ENCODE measurements at regions not wholly inside any gene's neighbourhood (a gene's known extent, or its start where the extent isn't known, plus 50 kb on each side); places are given as distances from the start of the nearest gene placed in this dataset.
"Not testable (repeated sequence)": the region's sequence is repeated elsewhere in the genome, so short reads cannot be mapped to it uniquely, and the experiment has no call there.

DNA sequence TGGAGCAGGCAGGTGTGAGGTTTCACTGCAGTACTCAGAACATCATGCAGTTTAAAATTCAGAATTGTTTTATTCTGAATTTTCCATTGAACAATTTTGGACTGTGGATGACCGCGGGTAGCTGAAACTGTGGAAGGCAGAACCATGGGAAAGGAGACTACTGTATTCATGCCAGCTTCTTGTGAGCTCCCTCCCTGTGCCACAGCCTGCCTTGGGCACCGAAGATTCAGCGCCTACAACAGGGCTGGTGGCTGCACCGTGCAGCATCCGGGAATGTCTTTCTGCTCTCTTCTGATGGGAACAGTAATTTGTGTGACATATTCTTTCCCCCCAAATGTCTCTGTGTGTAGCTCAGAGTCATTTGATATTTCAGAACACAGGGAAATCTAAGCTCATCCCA, 118.5 kb upstream of the NKX1-1 start:
- Histone ChIP-seq H3K9me3 (replicated peaks; ENCODE audit: control insufficient read depth, low read depth, low read length) (peaks cover 2% of the 10 kb centered on the region), H3K4me3 (ENCODE audit: low read length) (no peak overlapping the region), H3K36me3 (ENCODE audit: control insufficient read depth, insufficient read depth, low read length) (no peaks in the 10 kb centered on the region), H3K27ac (ENCODE audit: low read length) (no peak overlapping the region), H3K4me1 (ENCODE audit: control insufficient read depth, insufficient read depth, low read length) (no peaks in the 10 kb centered on the region), H3K27me3 (ENCODE audit: control insufficient read depth, insufficient read depth, low read length) (peaks cover 59% of the 10 kb centered on the region)
- no peak for DNase-seq
- 84% methylated on average over 6 of the region's 6 CpGs for WGBS (ENCODE audit: insufficient coverage)

DNA sequence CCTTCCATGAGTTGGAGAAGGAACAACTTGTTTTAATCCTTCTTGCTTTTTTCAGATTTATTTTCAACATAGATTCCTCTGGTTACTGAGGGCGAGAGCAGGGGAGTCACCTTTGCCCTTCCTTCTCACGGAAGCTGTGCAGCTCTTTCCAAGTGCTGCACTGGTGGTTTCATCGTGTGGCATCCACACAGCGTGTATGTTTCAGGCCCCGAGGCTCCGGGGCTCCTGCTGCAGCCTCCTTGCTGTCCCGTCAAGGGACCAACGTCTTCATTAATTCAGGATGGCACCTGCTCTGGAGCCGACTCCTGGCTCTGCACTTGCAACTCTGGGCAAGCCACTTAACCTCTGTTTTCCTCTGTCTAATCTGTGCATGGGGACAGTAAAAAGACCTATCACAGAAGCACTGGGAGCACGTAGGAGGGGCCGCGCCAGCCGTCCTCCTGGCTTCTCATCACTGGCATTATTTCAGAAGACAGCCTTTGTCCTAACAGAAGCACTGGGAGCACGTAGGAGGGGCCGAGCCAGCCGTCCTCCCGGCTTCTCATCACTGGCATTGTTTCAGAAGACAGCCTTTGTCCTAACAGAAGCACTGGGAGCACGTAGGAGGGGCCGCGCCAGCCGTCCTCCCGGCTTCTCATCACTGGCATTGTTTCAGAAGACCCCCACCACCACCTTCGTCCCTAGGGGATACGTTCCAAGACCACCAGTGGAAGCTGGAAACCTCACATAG, 117.8 kb upstream of the NKX1-1 start:
- H3K27me3 ChIP-seq (ENCODE audit: control insufficient read depth, insufficient read depth, low read length): peaks cover 58% of the 10 kb centered on the region
- no peaks in the 10 kb centered on the region for H3K4me1 ChIP-seq (ENCODE audit: control insufficient read depth, insufficient read depth, low read length)
- DNase-seq: no peak
- H3K36me3 ChIP-seq (ENCODE audit: control insufficient read depth, insufficient read depth, low read length): no peaks in the 10 kb centered on the region
- 76% methylated on average over 18 of the region's 24 CpGs for WGBS (ENCODE audit: insufficient coverage)
- H3K4me3 ChIP-seq (ENCODE audit: low read length): no peak overlapping the region
- no peak overlapping the region for H3K27ac ChIP-seq (ENCODE audit: low read length)
- peaks cover 2% of the 10 kb centered on the region for H3K9me3 ChIP-seq (replicated peaks; ENCODE audit: control insufficient read depth, low read depth, low read length)

DNA sequence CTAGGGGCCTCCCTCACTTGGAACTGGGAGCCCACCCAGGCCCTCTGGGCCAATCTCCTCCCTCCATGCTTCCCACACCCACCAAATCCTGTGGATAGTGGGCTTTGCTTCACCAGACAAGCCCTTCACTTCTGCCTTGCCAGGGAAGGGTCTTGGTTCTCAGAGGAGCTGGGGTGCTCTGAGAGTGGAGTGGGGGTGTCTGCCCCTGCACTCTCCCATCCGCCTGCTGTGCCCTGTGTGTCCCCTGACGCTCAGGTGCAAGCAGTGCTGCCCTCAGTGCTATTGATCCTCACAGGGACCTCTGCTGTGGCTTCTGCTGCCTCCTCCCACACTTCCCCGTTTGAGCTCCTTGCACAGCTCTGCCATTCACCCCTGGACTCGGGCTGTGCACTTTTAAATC, 117.3 kb upstream of the NKX1-1 start:
- 55% methylated on average over 2 of the region's 4 CpGs for WGBS (ENCODE audit: insufficient coverage)
- H3K27ac ChIP-seq (ENCODE audit: low read length): no peak overlapping the region
- H3K4me3 ChIP-seq (ENCODE audit: low read length): no peak overlapping the region
- no peaks in the 10 kb centered on the region for H3K36me3 ChIP-seq (ENCODE audit: control insufficient read depth, insufficient read depth, low read length)
- H3K27me3 ChIP-seq (ENCODE audit: control insufficient read depth, insufficient read depth, low read length): peaks cover 56% of the 10 kb centered on the region
- no peaks in the 10 kb centered on the region for H3K4me1 ChIP-seq (ENCODE audit: control insufficient read depth, insufficient read depth, low read length)
- peaks cover 2% of the 10 kb centered on the region for H3K9me3 ChIP-seq (replicated peaks; ENCODE audit: control insufficient read depth, low read depth, low read length)
- no peak for DNase-seq

DNA sequence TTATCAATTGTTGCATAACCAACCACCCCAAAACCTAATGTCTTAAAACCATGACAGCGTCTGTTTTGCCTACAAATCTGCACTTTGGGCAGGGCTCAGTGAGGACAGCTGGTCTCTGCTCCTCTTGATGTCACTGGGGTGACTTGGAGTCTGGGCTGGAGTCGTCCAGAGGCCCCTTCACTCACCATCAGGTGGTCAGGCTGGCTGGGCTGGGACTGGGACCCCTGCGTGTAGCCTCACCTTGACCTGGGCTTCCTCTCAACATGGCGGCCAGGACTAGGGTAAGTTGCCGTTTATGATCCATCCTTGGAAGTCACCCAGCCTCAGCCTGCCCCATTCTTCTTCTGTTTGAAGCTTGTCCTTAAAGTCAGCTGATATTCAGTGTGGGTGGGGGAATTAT, 116.8 kb upstream of the NKX1-1 start:
- DNase-seq: no peak
- H3K27me3 ChIP-seq (ENCODE audit: control insufficient read depth, insufficient read depth, low read length): peaks cover 53% of the 10 kb centered on the region
- no peak overlapping the region for H3K4me3 ChIP-seq (ENCODE audit: low read length)
- no peaks in the 10 kb centered on the region for H3K4me1 ChIP-seq (ENCODE audit: control insufficient read depth, insufficient read depth, low read length)
- 82% methylated on average over 4 of the region's 5 CpGs for WGBS (ENCODE audit: insufficient coverage)
- H3K9me3 ChIP-seq (replicated peaks; ENCODE audit: control insufficient read depth, low read depth, low read length): peaks cover 2% of the 10 kb centered on the region
- H3K36me3 ChIP-seq (ENCODE audit: control insufficient read depth, insufficient read depth, low read length): no peaks in the 10 kb centered on the region
- H3K27ac ChIP-seq (ENCODE audit: low read length): no peak overlapping the region

DNA sequence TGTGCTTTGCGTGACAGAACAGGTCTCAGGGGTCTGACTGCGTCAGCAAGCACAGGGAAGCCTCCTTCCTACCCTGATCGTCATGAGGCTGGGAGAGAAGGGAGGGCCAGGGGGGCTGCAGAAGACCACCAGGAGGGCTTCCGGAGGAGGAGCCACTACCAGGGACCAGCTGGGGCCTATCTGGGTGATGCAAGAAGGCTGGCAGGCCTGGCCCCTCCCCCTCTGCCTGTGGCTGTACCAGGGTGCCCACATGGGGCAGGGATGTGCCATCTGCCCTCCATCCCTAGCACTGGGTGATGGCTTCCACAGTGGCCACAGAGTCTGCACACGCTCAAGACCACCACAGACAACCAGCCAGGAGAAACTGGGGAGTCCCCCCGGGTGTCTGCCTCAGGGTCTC, 116.4 kb upstream of the NKX1-1 start:
- peaks cover 2% of the 10 kb centered on the region for H3K9me3 ChIP-seq (replicated peaks; ENCODE audit: control insufficient read depth, low read depth, low read length)
- no peaks in the 10 kb centered on the region for H3K4me1 ChIP-seq (ENCODE audit: control insufficient read depth, insufficient read depth, low read length)
- H3K36me3 ChIP-seq (ENCODE audit: control insufficient read depth, insufficient read depth, low read length): no peaks in the 10 kb centered on the region
- no peak overlapping the region for H3K27ac ChIP-seq (ENCODE audit: low read length)
- WGBS (ENCODE audit: insufficient coverage): 76% methylated on average over 5 of the region's 6 CpGs
- no peak for DNase-seq
- peaks cover 53% of the 10 kb centered on the region for H3K27me3 ChIP-seq (ENCODE audit: control insufficient read depth, insufficient read depth, low read length)
- H3K4me3 ChIP-seq (ENCODE audit: low read length): no peak overlapping the region

DNA sequence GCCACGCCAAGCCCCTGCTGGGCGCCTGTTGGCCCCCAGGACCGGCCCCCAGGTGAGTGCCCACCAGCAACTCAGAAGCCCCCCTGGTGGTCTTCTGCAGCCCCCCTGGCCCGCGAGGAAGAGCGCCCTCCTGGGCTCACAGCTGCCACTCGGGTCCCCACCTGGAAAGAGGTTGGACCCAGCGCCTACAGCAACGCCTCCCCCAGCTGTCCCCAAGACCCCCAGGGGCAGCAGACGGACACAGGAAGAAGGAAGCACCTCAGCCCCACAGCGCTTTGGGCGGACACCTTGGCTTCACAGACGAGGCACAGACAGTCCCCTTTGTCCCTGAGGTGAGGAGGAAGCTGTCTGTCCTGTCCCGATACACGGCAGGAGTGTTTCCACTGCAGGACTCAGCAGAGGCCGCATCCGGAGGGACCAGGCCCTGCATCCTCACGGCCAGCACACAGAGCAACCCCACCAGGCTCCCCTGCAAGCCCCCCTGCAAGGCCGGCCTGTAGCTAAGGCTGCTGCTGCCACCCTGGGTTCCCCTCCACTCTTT, 115.6 kb upstream of the NKX1-1 start:
- peaks cover 57% of the 10 kb centered on the region for H3K27me3 ChIP-seq (ENCODE audit: control insufficient read depth, insufficient read depth, low read length)
- WGBS (ENCODE audit: insufficient coverage): 59% methylated on average over 16 of the region's 19 CpGs
- no peak overlapping the region for H3K4me3 ChIP-seq (ENCODE audit: low read length)
- peaks cover 2% of the 10 kb centered on the region for H3K9me3 ChIP-seq (replicated peaks; ENCODE audit: control insufficient read depth, low read depth, low read length)
- H3K36me3 ChIP-seq (ENCODE audit: control insufficient read depth, insufficient read depth, low read length): no peaks in the 10 kb centered on the region
- DNase-seq: no peak
- H3K4me1 ChIP-seq (ENCODE audit: control insufficient read depth, insufficient read depth, low read length): no peaks in the 10 kb centered on the region
- H3K27ac ChIP-seq (ENCODE audit: low read length): no peak overlapping the region

DNA sequence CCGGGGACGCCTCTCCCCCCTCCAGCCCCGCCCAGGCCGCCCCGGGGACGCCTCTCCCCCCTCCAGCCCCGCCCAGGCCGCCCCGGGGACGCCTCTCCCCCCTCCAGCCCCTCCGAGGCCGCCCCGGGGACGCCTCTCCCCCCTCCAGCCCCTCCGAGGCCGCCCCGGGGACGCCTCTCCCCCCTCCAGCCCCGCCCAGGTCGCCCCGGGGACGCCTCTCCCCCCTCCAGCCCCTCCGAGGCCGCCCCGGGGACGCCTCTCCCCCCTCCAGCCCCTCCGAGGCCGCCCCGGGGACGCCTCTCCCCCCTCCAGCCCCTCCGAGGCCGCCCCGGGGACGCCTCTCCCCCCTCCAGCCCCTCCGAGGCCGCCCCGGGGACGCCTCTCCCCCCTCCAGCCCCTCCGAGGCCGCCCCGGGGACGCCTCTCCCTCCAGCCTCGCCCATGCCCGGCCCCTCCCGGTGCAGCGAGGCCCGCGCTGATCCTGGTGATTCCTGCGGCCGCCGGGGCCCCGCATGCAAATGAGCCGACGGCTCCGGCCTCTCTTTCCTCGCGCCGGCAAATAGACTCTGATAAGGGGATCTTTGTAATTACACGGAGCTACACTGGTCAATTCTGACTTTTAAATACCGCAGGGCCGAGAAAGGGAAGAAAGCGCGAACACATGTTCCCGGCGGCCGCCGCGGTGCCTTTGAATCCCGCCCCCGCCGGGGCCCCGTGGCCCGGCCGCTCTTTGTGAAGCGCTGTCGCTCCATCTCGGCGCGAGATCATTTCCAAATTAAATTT, 114.7 kb upstream of the NKX1-1 start:
- H3K4me1 ChIP-seq (ENCODE audit: control insufficient read depth, insufficient read depth, low read length); H3K36me3 ChIP-seq (ENCODE audit: control insufficient read depth, insufficient read depth, low read length); H3K9me3 ChIP-seq (replicated peaks; ENCODE audit: control insufficient read depth, low read depth, low read length); H3K27ac ChIP-seq (ENCODE audit: low read length): not testable (repeated sequence)
- peaks cover 65% of the 10 kb centered on the region for H3K27me3 ChIP-seq (ENCODE audit: control insufficient read depth, insufficient read depth, low read length)
- DNase-seq: peak; percentile 16
- WGBS (ENCODE audit: insufficient coverage): 0% methylated on average over 37 of the region's 79 CpGs
- H3K4me3 ChIP-seq (ENCODE audit: low read length): peak overlapping the region; percentile 20

DNA sequence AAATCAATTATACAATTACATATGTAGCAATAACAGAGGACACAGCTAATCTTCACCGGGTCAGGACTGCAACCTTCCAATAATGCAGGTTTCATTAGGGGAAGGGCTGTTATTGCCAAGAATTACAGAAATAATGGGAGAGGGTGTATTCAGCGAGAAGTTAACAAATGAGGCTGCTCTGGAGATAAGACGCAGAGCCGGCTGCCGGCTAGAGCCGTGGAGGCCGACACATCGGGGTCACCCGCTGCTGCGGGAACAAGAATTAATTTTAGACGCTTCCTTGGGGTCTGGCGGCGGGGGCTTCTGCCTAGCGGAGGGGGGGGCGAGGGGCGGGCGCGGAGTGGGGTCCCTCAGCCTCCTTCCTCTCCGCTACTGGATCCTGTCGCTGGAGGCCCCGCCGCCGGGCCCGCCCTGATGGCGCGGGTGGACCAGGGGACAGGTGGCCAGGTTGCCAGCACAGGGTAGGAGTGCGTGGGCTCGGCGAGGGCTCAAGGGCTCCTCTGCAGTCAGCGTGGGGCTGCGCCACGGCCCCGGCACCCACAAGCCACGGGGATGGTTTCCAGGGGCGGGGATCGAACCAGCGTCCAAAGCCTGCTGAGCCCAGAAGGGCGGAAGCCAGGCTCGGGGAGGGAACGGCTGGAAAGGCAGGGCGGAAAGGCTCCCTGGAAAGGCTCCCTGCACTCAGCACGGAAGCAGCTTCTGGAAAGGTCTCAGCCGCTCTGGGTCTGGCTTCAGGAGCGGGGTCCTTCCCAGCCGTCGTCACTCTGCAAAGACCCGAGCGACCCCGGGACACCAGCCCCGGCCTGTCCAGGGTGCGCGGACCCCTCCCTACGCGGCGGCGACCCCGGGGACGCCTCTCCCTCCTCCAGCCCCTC, 113.8 kb upstream of the NKX1-1 start:
- Histone ChIP-seq H3K4me3 (ENCODE audit: low read length) (no peak overlapping the region), H3K36me3 (ENCODE audit: control insufficient read depth, insufficient read depth, low read length) (no peaks in the 10 kb centered on the region), H3K9me3 (replicated peaks; ENCODE audit: control insufficient read depth, low read depth, low read length) (no peaks in the 10 kb centered on the region), H3K27ac (ENCODE audit: low read length) (no peak overlapping the region), H3K4me1 (ENCODE audit: control insufficient read depth, insufficient read depth, low read length) (no peaks in the 10 kb centered on the region), H3K27me3 (ENCODE audit: control insufficient read depth, insufficient read depth, low read length) (peaks cover 69% of the 10 kb centered on the region)
- DNase-seq: no peak
- WGBS (ENCODE audit: insufficient coverage): 53% methylated on average over 55 of the region's 58 CpGs

DNA sequence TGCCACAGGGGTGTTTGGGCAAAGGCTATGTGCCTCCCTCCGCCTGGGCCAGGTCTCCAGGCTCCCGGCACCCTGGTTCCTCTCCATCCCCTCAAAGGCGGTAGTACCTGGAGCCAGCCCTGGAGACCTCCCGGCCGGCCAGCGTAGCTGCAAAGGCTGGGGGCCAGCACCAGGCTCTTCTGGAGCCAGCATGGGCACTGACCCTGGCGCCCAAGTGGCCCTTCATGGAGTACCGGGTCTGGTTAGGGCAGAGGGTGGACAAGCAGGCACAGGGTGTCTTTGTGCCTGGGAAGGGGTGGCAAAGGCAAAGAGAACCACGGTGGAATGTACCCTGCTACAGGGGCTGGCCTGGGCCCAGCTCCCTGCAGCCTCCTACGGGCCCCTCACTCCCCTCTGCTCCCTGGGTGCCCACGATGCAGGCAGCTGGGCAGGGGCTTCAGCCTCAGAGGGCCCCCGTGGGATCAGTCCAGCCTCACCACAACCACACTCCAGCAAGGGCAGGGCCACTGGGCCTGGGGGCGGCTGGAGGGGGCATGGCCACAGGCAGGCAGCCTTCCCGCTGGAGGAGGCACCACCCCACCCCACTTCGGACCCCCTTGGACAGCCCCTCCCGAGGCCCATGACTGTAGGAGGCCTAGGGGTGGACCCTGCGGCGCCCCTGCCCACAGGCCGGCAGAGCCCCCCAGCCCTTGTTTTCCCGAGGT, 112.9 kb upstream of the NKX1-1 start:
- Histone ChIP-seq H3K4me3 (ENCODE audit: low read length) (no peak overlapping the region), H3K27ac (ENCODE audit: low read length) (no peak overlapping the region), H3K36me3 (ENCODE audit: control insufficient read depth, insufficient read depth, low read length) (no peaks in the 10 kb centered on the region), H3K4me1 (ENCODE audit: control insufficient read depth, insufficient read depth, low read length) (no peaks in the 10 kb centered on the region), H3K9me3 (replicated peaks; ENCODE audit: control insufficient read depth, low read depth, low read length) (no peaks in the 10 kb centered on the region), H3K27me3 (ENCODE audit: control insufficient read depth, insufficient read depth, low read length) (peaks cover 61% of the 10 kb centered on the region)
- no peak for DNase-seq
- 74% methylated on average over 9 of the region's 20 CpGs for WGBS (ENCODE audit: insufficient coverage)
